ENCODE measurements at regions not wholly inside any gene's neighbourhood (a gene's known extent, or its start where the extent isn't known, plus 50 kb on each side); places are given as distances from the start of the nearest gene placed in this dataset.

- TF ChIP-seq, protein P1, sequence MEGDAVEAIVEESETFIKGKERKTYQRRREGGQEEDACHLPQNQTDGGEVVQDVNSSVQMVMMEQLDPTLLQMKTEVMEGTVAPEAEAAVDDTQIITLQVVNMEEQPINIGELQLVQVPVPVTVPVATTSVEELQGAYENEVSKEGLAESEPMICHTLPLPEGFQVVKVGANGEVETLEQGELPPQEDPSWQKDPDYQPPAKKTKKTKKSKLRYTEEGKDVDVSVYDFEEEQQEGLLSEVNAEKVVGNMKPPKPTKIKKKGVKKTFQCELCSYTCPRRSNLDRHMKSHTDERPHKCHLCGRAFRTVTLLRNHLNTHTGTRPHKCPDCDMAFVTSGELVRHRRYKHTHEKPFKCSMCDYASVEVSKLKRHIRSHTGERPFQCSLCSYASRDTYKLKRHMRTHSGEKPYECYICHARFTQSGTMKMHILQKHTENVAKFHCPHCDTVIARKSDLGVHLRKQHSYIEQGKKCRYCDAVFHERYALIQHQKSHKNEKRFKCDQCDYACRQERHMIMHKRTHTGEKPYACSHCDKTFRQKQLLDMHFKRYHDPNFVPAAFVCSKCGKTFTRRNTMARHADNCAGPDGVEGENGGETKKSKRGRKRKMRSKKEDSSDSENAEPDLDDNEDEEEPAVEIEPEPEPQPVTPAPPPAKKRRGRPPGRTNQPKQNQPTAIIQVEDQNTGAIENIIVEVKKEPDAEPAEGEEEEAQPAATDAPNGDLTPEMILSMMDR (IDR thresholded peaks at IDR 0.05): no peak
- TF ChIP-seq POLR2A (IDR thresholded peaks at IDR 0.05): no peak
- TF ChIP-seq EP300 (IDR thresholded peaks at IDR 0.05): no peak
- TF ChIP-seq POLR2AphosphoS5 (IDR thresholded peaks at IDR 0.05): no peak
Observed at GRCh38 chr4:11261066-11261850, 167.4 kb downstream of the HS3ST1 start.

Data from upper lobe of left lung (tissue), 4 donors.